ENCODE measurements at regions not wholly inside any gene's neighbourhood (a gene's known extent, or its start where the extent isn't known, plus 50 kb on each side); places are given as distances from the start of the nearest gene placed in this dataset.

DNA sequence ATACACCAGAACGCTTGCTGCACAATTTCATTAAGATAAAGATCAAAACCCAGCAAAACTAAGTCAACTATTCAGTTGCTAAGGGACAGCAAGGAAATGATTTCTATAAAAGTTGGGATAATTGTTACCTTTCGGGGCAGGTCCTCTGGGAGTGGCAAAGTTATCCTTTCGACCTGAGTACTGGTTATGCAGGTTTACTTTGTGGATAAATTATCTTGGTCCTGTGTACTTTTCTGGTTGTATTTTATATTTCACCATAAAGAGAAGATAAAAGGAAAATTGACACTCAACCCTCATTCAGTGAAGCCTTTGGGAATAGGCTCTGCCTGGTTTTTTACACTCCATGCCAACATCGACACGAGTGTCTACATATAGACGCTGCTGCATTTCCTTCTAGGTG is 146.5 kb downstream of the SYK start:
- no peak for DNase-seq

DNA sequence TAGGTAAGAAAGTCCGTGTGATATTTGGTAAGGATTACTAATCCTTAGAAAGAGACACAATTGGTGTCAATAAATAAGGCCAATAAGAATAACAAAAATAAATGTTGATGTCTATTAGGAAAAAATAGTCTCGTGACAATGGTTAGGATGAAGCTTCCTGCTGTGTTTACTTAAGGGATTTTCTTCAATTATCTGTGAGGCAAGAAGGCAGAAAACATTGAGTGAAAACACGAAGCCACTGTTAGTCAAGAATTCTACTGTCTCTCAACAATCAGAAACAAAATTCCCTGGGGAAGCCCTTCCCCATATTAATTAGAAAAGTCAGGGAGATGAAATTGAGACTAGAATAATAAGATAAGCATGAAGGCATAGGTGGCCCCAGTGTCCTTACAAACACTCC is 149.0 kb downstream of the SYK start:
- no peak for DNase-seq

DNA sequence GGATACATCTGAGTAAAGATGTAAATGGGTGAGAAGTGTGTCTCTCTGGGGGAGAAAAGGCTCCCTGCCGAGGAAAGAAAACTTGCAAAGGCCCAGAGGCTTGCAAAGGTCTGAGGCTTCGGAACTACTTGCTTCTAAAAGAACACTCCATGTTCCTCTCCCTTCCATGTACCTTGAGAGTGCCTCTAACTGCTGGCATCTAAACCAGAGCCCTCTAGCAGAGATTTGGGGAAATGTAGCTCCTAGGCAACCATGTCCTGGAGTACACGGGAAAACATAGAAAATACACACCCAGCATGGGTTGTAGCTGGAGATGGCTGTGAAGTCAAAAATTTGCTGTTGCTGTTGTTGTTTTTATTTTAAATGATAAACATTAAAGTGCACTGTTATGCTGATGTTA is 151.6 kb downstream of the SYK start:
- no peak for DNase-seq

DNA sequence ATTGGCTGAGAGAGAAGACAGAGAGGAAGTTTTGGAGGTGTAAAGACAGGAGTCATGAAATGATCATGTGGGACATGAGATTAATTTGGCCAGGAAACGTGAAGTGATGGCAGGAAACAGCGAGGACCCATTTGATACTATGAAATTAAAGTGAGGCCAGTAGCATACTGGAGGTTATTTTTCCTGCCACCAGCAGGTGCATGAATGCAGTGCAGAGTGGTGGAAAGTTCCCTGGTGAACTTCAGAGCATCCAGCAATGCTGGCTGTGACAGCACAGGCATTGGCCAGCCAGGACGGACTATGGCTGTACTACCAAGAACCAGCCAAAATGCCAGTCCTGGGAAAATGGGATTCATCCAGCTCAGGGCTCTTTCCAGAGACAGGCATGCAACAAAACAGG is 152.2 kb downstream of the SYK start:
- no peak for DNase-seq

DNA sequence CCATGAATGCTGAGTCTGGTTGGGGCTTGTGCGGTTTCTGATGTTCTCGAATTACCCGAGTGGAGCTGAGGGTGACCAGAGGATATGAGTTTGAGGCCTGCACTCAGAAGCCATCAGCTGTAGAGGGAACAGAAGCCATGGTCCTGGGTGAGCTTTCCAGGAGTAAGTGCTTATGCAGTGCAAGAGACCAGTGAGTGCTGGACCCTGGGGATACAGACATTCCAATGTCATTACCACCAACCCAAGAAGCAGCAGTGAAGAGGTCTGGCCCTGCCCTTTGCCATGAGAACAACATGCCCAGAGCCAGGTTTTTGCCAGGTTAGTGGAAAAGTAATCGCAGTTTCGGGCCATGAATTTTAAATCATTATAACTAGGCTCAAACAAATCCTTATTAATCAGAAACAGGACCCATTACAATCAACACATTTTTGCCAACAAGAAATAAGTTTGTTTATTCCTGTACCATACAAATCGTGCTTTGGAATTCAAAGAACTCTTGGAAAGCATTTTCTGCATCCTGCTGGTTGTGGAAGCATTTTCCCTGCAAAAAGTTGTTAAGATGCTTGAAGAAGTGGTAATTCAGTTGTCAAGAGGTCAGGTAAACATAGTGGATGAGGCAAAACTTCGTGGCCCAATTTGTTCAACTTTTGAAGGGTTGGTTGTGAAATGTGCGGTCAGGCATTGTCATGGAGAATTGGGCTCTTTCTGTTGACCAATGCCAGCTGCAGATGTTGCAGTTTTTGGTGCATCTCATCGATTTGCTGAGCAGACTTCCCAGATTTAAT is 154.6 kb downstream of the SYK start:
- DNase-seq = no peak

DNA sequence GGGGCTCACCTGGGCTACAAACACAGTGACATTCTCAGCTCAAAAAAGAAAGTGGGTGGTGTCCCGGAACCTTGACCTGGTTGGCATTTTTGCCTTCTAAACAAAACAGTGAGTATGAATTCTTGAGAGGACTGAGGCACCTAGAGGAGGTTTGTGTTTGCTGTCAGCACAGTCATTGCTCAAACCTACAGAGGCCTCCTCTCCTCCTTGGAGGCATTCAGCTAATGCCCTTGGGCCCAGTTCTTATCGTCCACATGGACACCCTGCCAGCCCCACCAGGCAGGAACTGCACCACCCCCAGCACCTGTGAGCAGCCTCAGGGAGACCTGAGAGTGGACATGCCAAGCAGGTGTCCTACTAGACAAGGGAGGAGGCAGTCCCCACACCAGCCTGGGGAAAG is 156.7 kb downstream of the SYK start:
- DNase-seq = no peak

DNA sequence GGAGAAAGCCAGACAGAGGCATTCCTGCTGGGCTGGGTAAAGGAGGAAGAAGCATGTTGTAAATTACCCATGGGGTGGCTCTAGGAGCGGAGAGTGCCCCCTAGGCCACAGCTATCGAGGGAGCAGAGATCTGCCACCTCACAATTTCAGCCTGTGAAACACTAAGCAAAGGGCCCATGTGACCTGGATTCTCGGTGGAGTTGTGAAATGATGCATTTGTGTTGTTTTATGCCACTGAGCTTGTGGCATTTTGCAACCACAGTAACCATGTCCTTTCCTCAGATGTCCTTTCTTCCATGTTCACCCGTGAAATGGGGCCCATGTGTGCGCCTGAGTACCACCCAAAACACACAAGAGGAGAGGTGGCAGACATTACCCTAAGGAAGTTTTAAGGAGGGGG is 159.3 kb downstream of the SYK start:
- no peak for DNase-seq

DNA sequence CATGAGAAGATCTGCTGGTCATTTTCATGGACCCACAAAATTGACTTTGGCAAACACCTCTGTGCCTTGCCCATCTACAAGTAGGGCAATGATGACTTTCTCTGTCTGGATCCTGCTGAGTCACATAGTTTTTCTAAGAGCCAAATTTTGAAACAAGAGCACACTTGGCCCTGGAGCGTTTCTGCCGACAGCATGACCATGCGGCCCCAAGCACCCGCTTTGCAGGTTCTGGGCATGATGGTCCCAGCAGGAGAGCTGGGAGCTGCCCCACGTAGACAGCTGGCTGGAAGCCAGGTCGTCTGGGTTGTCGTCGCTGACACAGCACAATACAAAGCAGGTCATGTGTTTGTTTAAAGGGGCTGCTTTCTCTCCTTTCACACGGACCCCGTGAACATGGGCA is 159.8 kb downstream of the SYK start:
- no peak for DNase-seq

DNA sequence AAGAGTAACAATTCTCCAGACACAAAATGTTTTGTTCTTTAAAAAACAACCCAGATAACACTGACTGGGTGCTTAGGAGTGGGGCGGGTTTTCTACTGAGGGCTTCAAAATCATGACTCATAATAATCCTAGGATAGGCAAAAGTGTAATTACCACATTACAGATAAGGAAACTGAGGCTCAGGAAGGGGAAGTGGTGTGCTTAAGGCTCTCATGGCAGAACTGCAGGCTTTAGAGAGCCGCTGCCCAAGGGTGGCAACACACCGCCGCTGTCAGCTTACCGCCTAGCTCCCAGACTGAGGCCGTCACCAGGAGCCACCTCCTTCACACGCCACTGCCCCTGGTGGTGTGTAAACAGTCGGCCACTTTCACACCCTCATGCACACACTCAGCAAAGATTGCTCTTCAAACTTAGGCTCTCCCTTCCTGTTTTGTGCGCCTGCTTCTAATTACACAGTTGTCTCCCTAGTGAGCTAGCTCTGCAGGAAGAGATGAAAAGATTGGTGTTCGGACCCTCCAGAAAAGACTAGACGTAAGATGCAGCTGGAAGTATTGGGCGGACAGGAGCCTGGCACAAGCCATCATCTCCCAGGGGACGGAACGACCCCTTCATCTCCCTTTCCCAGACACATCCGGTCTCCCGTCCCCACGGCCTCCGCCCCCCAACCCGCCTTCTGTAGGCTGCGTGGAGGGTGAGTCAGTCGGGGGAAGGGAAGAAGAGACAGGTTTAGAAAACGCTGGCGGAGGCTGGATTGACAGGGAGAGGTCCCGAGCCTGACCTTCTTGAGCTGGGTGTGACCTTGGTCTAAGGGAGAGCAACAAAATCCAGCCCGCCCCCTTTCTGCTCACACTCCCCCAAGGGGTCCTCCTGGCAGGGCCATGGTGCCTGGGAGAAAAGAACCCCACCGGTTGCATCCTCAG is 162.7 kb downstream of the SYK start:
- no peak for DNase-seq

DNA sequence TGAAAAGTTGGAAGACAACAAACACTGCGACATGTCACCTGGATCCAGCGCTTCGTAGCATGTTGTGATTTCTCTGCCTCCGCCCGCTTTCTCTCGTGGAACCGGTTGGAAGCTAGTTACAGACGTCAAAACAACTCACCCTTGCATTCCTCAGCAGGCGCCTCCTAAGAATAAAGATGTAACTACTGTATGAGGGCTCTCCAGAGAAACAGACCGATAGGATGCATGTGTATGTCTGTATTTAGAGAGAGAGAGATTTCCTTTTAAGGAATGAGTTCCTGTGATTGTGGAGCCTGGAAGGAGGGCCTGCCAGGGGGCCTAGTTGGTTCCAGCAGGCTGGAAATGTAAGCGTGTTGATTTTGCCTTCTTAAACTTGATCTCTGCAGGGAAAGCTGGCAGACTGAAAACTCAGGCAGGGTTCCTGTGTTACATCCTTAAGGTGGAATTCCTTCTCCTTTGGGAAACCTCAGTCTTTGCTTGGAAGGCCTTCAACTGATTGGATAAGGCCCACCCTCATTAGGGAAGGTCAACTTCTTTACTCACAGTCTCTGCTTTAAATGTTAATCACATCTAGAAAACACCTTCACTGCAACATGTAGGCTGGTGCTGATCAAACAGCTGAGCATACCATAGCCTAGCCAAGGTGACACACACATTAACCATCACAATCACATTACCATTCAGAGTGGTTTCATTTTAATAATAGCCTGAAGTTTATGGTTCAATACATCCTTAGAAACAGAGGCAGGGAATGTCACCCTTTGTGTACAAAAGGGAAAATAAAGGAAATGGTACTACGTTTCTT is 163.8 kb downstream of the SYK start:
- no peak for DNase-seq

DNA sequence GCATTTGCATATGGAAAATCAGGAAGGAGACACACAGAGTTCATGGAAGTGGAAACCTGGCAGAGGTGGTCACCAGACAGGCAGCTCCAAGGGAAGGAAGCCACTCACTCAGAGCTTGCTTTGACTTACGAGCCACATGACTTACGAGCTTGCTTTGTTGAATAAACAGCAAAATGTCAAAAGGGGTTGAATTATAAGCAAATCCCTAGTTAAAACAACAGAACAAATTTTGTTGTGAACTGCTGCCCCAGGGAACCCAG is 164.3 kb downstream of the SYK start:
- no peak for DNase-seq

DNA sequence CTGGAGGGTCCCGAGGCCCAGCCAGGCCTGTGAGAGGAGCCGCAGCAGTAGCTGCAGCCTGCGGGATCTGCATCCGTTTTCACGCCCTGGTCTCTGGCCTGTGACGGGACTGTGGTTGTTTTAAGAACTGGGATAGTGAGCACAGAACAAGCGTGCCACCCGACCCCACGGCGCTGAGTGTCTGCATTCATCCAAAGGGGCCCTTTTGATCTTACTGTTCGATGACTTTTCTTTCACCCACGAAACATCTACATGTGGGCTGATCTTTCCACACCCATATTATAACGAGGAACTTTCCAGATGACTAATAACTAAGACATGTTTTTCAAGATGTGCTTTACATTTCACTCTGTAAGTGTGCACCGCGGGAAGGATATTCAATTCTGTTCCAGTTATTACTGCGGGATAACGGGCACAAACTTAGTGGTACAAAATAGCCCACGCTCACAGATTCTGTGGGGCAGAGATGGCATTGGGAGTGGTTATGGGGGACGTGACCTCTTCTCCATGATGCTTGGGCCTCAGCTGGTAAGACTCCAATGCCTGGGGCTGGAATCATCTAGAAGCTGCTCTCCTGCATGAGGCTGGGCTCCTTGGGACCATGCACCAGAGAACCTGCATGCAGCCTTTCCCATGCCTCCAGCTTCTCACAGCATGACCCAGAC is 165.0 kb downstream of the SYK start:
- no peak for DNase-seq

DNA sequence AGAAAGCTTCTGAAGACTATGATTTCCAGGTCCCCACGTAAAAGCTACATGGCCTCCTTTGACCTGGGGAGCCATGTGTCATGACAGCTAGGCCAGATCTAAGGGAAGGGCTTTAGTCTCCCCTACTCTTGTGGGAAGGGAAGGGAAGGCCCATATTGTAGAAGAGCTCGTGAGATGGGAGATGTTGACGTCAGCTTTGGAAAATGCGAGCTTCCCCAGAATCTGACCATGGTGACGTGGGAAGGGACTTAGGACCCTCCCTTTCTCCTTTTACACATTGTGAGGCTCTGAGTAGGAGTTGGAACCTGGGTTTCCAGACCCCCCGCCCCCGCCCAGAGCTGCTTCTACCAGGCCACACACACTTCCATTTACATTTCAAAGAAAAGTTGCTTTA is 165.5 kb downstream of the SYK start:
- DNase-seq = no peak

DNA sequence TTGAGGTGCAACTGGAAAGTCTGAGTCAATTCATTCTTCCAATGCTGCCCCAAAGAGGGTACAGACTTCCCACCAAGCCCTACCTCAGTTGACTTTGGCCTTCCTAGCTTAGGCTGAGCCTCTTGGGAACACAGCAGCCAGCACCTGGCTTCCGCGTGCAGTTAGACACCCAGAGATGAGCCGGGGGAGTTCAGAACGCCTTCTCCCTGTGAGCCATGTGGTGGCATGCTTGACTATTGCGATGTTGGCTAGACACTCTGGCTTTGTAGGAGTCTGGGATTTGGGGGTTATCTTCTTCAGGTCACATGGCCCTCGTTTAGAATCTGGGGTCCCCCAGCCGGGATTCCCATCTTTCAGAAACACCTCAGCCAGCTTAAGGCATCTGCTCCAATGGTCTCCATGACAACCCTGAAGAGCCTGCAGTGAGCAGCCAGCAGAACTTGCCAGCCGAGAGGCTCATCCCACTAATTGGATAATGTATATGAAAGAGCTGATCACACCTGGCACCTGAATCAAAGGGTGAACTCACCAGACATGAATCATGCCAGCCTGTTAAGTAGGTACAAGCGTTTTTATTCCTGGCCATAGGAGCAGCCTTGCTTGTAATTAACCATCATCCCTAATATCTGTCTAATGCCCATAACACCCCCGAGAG is 167.5 kb downstream of the SYK start:
- DNase-seq = no peak

DNA sequence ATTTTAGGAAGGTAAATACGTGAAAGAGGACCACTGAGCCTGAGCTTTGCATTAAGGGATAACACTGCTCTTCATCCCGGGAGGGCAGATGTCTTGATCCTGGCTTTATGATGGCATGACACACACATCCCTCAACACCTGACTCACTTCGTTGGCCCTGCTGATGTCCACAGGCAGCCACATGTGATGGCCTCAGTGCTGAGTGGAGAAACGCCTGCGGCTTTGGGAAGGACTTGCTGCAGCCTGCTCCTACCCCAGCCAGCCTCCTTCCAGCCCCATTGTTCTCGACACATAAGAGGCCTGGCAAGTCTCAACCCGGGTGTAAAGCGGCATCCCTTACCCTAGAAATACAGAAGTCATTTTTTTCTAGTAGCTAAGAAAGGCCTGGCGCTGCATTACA is 169.0 kb downstream of the SYK start:
- DNase-seq = no peak

DNA sequence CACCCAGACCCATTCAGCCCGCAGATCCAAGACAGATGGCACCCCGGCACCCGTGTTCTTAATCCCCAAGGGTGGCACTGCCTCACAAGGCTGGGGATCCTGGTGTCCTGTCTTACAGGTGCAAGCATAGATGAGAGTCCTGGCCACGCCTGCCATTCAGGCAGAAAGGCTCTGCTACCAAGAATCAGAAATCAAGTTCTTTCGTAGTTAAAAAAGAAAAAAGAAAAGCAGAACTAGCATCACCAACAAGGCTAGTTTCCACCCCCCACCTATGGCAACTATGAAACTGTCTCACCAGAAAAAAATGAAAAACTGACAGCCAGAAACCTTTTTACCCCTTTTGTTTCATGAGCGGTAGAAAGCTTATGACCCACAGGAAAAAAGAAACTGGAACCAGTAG is 170.4 kb downstream of the SYK start:
- no peak for DNase-seq

DNA sequence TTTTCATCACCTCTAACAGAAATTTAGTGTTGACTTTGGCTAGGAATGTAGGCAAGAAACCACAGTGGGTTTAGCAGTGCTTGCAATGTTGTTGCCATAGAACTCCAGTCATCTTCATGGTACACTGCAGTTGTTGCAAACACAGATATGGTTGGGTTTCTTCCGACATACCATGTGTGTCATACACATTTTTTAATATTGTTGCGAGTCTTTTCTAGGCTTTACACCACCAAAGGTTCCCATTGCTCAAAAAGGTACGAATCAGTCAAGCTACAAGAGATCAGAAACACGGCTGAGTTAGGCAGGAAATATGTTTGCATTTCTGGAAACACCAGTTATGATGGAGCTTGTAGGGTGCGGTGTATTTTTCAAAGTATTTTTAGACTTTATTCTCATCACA is 172.4 kb downstream of the SYK start:
- DNase-seq = no peak

DNA sequence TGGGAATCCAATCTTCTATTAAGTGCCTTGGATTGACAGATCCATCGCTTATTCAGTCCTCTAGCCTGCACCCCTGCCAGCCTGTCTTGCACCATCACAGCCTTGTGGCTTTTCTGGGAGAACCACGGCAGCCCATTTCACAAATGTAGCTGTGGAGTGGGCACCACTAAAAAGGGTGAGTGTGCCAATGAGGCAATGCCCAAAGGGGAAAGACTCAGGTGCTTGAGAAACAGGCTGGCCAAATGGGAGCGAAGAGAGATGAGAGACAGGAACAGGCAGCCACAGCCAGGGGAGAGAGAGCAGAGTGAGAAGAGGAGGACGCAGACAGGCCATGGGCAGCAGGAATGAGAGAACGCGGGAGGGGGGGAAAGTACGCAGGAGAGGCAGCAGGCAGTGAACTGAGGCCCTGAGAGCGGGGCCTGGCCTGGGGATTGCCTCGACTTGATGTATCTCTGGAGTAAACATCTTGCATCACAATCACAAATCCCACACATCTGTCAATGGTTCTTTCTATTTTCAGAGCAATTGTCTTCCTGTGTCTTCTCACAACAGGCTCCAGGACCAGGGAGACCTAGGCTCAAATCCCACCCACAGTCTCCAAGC is 173.1 kb downstream of the SYK start:
- DNase-seq = no peak

DNA sequence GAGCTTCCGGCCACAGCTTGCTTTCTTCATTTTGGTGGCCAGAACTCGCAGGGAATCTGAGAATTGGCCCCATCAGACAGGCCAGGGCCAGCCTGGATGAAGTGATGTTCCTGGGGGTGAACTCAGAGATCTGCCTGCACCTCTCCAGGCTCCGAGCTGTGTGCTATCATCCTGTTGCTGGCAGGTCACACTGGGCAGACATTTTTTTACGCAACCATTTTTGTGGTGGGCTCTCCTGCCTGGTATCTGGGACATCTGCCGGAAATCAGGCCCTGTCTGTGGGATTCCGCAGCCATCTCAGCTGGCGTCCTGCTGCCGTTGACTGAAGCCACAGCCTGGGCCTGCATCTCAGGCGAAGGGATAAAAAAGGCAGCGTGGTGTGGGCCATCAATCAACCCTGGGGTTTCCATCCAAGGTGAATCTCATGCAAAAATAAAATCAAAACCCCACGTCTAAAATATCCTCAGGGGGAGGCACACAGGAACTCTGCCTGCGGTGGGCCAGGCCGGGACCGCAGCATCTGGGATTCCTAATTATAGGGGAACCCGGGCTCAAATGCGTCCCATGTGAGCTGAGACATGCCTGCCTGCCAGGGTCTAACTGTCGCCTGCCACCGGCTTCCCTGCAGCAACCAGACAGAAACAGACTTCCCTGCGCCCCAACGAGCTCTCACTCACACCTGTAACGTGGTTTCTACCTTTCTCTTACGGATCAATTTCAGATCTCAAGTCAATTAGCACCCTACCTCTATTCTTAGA is 174.3 kb downstream of the SYK start:
- no peak for DNase-seq

DNA sequence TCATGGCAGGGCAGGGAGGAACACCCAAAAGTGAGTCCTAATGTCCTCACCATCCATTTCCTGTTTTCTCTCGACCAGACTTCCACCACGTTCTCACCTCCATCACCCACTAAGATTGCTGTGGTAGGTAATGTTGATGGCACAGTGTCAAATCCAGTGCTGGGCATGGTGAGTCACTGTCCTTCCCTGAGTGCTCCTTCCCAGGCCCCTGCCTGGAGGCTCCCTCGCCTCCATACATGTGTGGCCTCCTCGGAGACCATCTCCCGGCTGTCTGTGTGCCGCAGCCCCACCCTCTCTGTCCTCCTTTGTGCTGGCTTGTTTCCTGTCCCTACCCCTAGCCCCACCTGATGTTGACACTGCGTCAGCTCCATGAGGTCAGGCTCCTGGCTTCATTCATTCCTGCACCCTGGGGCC is 177.5 kb downstream of the SYK start:
- no peak for DNase-seq

DNA sequence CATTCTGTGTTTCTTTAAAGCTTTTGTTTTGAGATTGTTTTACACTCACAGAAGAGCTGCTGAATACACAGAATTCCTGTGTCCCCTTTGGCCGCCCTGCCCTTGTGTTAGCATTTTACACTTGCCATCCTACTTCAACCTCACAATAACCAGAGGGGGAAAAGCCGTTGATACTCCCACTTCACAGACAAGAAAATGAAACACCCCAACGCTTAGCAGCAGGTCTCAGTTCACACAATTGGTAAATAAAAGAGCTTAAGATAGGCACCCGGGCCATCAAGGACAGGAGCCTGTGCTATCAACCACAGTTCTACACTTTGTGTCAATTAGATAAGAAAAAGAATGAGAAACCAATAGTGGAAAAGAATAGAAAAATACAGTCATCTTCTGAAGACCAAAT is 178.0 kb downstream of the SYK start:
- DNase-seq = no peak

Measured in central memory CD4-positive, alpha-beta T cell (primary cell).